ENCODE measurements at regions not wholly inside any gene's neighbourhood (a gene's known extent, or its start where the extent isn't known, plus 50 kb on each side); places are given as distances from the start of the nearest gene placed in this dataset.

GRCh38 chr2:155109527-155109926 lies 411.0 kb downstream of the KCNJ3 start:
- DNase-seq, result no peak

- DNase-seq, result no peak
These were observed 401.8 kb downstream of the KCNJ3 start for GRCh38 chr2:155100261-155100660.

- DNase-seq, result no peak
These were observed 401.3 kb downstream of the KCNJ3 start for GRCh38 chr2:155099784-155100183.

GRCh38 chr2:155095613-155096012 lies 397.1 kb downstream of the KCNJ3 start:
- no peak for DNase-seq

- DNase-seq, result no peak
These were observed 381.9 kb downstream of the KCNJ3 start for GRCh38 chr2:155080373-155080772.

DNA sequence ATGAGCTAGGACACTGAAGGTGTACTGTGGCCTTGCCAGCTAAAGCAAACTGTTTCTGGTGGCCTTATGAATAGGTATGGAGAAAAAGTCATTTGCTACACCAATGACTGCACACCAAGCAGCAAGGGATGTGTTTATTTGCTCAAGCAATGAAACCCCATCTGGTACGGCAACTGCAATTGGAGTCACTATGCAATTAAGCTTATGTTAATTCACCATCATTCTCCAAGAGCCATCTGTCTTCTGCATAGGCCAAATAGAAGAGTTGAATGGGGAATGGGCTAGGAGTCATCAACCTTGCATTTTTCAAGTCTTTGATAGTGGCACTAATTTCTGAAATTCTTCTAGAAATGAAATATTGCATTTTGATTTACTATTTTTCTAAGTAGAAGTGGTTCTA lies 372.0 kb downstream of the KCNJ3 start:
- DNase-seq, result no peak

- no peak for DNase-seq
These were observed 364.4 kb downstream of the KCNJ3 start for GRCh38 chr2:155062922-155063258.

DNA sequence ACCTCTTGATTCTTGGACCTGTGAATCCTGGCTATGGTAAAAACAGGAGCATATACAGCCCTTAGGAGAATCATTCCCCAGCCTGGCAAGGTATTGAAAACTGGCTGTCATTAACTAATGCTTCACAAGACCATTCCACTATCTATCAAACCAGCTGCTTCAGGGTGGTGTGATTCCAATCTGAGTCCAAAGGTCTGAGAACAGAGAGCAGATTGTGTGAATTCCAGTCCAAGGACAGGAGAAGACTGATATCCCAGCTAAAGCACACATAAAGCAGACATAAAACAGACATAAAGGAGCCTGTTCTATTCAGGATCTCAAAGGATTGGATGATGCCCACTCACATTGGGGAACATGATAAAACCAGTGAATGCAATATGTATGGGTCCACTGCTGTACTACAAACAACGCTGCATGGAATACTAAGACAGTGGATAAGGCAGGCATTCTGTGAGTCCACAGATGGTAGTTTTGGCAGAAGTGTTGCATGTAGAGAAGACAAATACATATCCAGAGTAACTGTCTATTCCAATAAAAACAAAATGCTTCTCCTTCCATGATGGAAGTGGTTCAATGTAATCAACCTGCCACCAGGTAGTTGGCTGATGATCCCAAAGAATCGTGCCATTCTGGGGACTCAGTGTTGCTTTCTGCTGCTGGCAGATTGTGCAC lies 363.9 kb downstream of the KCNJ3 start:
- DNase-seq, result no peak

- DNase-seq, result no peak
These were observed 362.4 kb downstream of the KCNJ3 start for GRCh38 chr2:155060896-155061295.

DNA sequence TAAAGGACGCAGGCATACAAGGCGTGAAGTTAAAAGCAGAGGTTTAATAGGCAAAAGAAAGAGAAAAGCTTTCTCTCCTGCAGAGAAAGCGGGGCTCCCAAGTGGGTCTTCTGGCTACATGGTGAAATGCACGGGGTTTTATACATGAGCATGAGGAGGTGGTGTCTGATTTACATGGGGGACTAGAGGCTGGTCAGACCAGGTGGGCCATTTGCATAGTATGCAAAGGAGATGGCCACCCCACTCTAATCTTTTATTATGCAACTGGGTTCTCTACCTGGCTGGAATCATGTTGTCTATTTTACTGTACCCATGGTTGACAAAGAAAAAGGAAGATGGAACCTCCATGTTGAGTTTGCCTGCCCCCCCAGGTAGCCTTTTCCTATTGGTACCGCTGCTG lies 356.2 kb downstream of the KCNJ3 start:
- no peak for DNase-seq

DNA sequence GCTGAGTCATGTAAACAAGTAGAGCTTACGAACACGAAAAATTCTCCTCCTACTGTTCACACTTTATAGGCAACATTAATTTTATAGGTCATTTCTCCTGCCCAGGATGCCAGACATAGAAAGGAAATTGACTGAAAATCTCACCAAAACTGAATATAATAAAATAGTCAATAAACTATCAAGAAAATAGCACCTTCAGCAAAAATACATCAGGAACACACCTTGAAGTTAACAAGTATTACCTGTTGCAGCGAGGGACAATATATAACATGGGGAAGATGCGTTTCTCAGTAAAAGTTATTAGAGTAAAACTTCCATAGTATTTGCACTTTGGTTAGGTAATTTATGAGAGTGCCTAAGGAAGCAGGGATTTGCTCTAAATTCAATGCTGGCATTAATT lies 344.6 kb downstream of the KCNJ3 start:
- DNase-seq, result no peak

GRCh38 chr2:155035308-155035707 lies 336.8 kb downstream of the KCNJ3 start:
- DNase-seq, result no peak

DNA sequence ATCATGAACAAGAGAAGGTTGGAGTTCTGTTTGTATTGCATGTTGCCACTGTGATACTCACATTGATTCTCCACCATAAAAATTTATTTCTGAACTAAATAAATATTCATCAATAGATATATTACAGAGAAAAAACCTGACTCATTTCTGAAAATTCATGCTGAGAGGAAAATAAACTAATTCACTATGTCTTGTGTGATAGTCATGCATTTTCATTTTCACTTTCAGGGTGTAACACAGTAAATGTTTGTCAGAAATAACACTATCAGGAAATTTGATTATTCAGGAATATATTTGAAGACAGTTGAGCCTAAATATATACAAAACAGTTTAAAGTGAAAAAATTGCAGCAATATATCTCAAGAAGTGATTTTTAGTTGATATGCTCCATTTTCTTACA lies 335.2 kb downstream of the KCNJ3 start:
- DNase-seq, result no peak

- no peak for DNase-seq
These were observed 331.8 kb downstream of the KCNJ3 start for GRCh38 chr2:155030296-155030695.

DNA sequence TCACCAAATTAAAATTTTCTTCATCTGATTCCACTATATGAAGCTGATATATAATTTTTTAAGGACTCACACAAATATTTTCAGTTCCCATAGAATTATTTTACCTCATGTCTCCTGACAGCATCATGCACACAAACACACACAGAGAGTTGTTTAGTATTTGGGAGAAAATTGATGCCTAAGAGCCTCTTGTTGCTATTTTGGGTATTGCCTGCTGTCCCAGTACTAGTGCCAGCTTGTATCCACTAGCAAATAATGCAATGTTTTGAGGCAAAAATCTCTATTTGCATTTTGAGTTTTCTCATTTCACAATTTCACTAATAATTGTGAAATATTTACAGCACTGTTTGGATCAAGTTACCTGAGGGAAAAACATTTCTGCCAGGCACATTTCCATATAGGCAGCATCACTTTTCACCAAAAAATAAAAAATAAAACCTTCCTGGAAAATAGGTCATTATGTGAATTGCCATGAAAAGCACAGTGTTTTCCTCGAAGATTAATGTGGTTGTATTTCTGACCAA lies 328.2 kb downstream of the KCNJ3 start:
- no peak for DNase-seq

DNA sequence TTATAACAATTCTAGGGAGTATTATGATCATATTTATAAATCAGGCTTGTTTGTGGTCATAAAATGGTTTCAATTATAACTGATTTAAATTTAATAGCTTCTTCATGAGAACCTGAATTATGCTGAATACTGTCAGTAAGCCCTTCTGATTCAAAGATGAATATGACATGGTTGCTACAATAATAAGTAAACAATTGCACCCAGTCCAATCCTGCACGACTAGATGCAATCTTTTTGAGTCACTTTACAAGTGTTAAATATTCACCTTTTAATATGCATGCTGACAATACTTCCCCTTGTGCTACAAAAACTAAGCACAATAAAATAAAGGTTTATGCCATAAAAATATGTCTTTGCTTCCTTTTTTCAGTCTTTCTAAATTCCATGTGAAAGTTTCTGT lies 325.2 kb downstream of the KCNJ3 start:
- no peak for DNase-seq

GRCh38 chr2:155022531-155022930 lies 324.0 kb downstream of the KCNJ3 start:
- no peak for DNase-seq

GRCh38 chr2:155021618-155022017 lies 323.1 kb downstream of the KCNJ3 start:
- DNase-seq, result no peak

- DNase-seq, result no peak
These were observed 321.8 kb downstream of the KCNJ3 start for GRCh38 chr2:155020246-155020645.

DNA sequence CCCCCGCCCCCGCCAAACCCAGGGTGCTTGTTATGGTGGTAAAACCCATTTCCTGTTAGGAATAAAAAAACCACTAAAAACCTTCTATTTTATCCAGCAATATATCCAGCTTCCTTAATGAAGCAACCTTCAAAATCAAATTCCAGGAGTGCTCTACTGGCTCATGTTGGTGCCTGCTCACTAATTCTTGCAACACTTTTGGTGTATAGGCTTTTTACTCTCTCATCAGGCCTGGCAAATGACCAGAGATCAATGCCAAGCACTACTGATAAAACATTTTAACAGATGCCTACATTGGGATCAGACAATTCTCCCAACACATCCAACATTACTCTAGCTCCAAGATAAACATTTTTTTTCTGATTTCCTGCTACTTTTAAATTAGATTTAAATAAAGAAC lies 312.4 kb downstream of the KCNJ3 start:
- no peak for DNase-seq

DNA sequence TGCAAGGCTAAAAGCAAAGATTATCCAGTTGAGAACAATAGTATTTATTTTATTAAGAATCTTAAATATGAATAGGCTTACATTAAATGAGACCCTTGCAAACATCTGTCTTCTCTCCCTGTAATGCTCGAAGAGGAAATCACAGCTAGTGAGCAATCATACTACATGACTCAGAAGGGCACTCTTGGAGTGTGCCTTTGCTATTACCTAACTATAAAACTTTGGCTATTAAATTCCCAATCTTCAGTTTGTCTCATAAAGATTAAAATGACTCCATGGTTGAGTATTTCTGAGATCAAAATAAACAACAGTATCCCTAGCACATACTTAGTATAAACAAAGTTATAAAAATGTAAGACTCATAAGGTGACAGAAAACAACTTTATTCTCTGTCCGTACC lies 296.9 kb downstream of the KCNJ3 start:
- no peak for DNase-seq

DNA sequence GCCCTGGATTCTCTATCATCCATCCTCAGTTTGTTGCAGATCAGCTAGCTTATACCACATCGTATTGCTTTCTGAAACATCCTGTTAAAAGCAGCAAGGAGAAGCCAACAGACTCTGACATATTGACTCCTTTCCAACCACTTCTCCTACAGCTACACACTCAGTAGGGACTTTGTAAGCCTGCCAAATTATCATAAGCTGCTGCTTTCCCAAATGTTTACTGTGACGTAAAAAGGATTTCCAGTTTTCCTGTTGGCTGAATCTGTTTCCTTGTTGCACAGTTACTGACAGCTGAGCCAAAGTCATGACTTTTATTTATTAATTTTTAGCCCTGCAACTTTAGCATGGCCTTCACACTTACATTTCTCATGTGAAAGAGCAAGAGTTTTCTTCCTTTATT lies 294.3 kb downstream of the KCNJ3 start:
- DNase-seq, result peak; percentile 1

- no peak for DNase-seq
These were observed 280.2 kb downstream of the KCNJ3 start for GRCh38 chr2:154978710-154979109.

DNA sequence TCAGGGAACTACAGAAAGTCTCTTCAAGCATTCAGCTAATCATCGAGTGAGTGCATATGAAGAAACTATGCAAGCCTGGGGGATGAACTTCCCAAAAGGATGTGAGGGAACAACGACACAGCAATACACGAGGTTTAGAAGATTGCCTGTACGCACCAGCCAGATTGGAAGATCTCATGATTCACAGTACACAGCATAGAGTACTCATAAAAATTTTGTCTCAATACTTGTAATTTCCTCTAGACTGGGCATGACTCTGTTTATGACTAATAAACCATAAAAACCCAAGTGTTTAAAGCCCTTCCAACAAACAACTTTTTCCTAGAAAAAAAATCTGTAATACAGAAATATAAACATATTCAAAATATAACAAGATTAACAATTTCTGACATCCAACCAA lies 279.7 kb downstream of the KCNJ3 start:
- DNase-seq, result no peak

DNA sequence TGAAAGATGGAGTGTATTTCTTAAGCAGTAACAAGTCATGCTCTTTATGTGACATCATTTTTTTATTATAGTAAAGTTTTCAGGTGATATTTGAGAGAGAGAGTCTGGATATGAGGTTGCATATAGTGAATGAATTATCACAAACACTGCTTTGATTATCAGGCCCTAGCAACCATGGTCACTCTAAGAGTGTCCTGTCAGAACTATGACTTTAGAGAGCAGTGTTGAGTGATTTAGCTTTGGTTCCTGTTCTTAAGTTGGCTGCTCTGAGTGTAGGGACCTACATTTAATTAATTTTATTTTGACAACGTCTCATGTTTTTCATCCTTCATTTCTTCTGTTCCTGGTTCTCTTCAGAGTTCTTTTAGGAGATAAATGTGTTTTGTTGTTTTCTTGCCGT lies 275.5 kb downstream of the KCNJ3 start:
- DNase-seq, result no peak
